ENCODE measurements at regions not wholly inside any gene's neighbourhood (a gene's known extent, or its start where the extent isn't known, plus 50 kb on each side); places are given as distances from the start of the nearest gene placed in this dataset.

- no peak for TF ChIP-seq YY1 (IDR thresholded peaks at IDR 0.05; ENCODE audit: insufficient read depth, insufficient read length)
- no peak for TF ChIP-seq ZNF274 (IDR thresholded peaks at IDR 0.05; ENCODE audit: low read depth, low read length)
Measured at GRCh38 chr5:125717209-125717608, 706.0 kb upstream of the GRAMD2B start.
